Endothelial cell of umbilical vein (primary cell): ENCODE measurements at regions not wholly inside any gene's neighbourhood (a gene's known extent, or its start where the extent isn't known, plus 50 kb on each side); places are given as distances from the start of the nearest gene placed in this dataset.

Experiments used
- BruUV-seq: library from RNA; stranded (reverse); fragments of 400-500 nt; replicated peaks from 2 replicates; lab custom pipeline; 2021; lab: Mats Ljungman, UMichigan
- CTCF ChIA-PET: fragments of 300-600, 350-600 bp; sonication (Branson Sonifier 250); formaldehyde crosslinking; loops from one replicate; lab custom pipeline; 2021; ENCODE audit warnings: antibody characterized with exemption, inconsistent platforms; lab: Charles Lee
- POLR2A ChIA-PET: fragments of 300-600, 350-600 bp; sonication (Branson Sonifier 250); formaldehyde crosslinking; loops from one replicate; lab custom pipeline; 2021; ENCODE audit warnings: antibody characterized with exemption, inconsistent platforms; lab: Charles Lee
- DNase-seq: peaks from one replicate; pipeline ENCODE4 v3.0.0-alpha.2; 2011; ENCODE audit warnings: low read depth, low spot score
- FAIRE-seq: peaks from 2 replicates; lab custom pipeline; 2011; peaks lifted over from hg19 to GRCh38; lab: Jason Lieb, UNC
- H2AFZ ChIP-seq: 2 replicates; pipeline ENCODE4 v1.6.0; 2012; ENCODE audit warnings: low read depth, low read length, control low read depth, inconsistent platforms
- H3K27ac ChIP-seq: 2 replicates; pipeline ENCODE4 v1.5.1; 2011; ENCODE audit warnings: low read depth, mild to moderate bottlenecking, control low read depth, low read length, moderate library complexity; ENCODE audit not compliant: insufficient read depth
- H3K27me3 ChIP-seq, 2 experiments: 2 replicates each; pipeline versions ENCODE4 v1.6.0 to v1.6.1; 2011; ENCODE audit warnings: low read length in 2 of 2, mixed read lengths in 1 of 2; ENCODE audit not compliant: control insufficient read depth in 2 of 2, insufficient read depth in 2 of 2
- H3K36me3 ChIP-seq, 2 experiments: 2 replicates in 1 of 2; 3 replicates in 1 of 2; pipeline ENCODE4 v1.5.1; 2011; ENCODE audit warnings: low read length in 2 of 2, mild to moderate bottlenecking in 1 of 2, moderate library complexity in 1 of 2; ENCODE audit not compliant: control insufficient read depth in 2 of 2, insufficient read depth in 2 of 2; ENCODE audit errors: extremely low read depth in 1 of 2
- H3K4me1 ChIP-seq: 3 replicates; pipeline ENCODE4 v1.5.1; 2011; ENCODE audit warnings: mild to moderate bottlenecking, low read length; ENCODE audit not compliant: control insufficient read depth, insufficient read depth; ENCODE audit errors: extremely low read depth
- H3K4me2 ChIP-seq: 2 replicates; pipeline ENCODE4 v1.6.1; 2011; ENCODE audit warnings: low read length, control low read depth, mixed read lengths; ENCODE audit not compliant: insufficient read depth
- H3K4me3 ChIP-seq, 3 experiments: fragments of 200-600 bp in 1 of 3; sonication (generic), shearing (Covaris generic) in 1 of 3; replicated peaks in 1 of 3; 2 replicates each; pipeline ENCODE4 v1.5.1; 2011 to 2016; ENCODE audit warnings: control low read depth in 3 of 3, low read length in 3 of 3, mild to moderate bottlenecking in 2 of 3, inconsistent platforms in 1 of 3, low read depth in 1 of 3, moderate library complexity in 1 of 3; ENCODE audit not compliant: insufficient read depth in 1 of 3
- H3K79me2 ChIP-seq: 2 replicates; pipeline ENCODE4 v1.6.0; 2012; ENCODE audit warnings: low read length, inconsistent platforms; ENCODE audit not compliant: control insufficient read depth, insufficient read depth
- H3K9ac ChIP-seq: replicated peaks from 2 replicates; pipeline ENCODE3; 2011; ENCODE audit warnings: low read length, control low read depth; ENCODE audit not compliant: insufficient read depth; ENCODE audit errors: extremely low read depth
- H3K9me1 ChIP-seq: replicated peaks from 3 replicates; pipeline ENCODE4 v1.6.0; 2011; ENCODE audit warnings: mild to moderate bottlenecking, low read length; ENCODE audit not compliant: control insufficient read depth, insufficient read depth; ENCODE audit errors: extremely low read depth
- H3K9me3 ChIP-seq: replicated peaks from 2 replicates; pipeline ENCODE4 v1.5.1; 2012; ENCODE audit warnings: low read length, inconsistent platforms; ENCODE audit not compliant: control insufficient read depth, insufficient read depth
- H4K20me1 ChIP-seq: replicated peaks from 2 replicates; pipeline ENCODE3; 2011; ENCODE audit warnings: mild to moderate bottlenecking, low read length; ENCODE audit not compliant: control insufficient read depth, insufficient read depth; ENCODE audit errors: extremely low read depth
- EZH2 ChIP-seq: IDR thresholded peaks from 2 replicates; pipeline ENCODE4 v1.6.1; 2012; ENCODE audit warnings: borderline replicate concordance, low read depth, mild to moderate bottlenecking, moderate library complexity, low read length, inconsistent platforms; ENCODE audit not compliant: severe bottlenecking
- FOS ChIP-seq: IDR thresholded peaks from 2 replicates; pipeline ENCODE4 v1.6.1; 2011; ENCODE audit warnings: mild to moderate bottlenecking, low read length, moderate library complexity, borderline replicate concordance; ENCODE audit not compliant: insufficient read depth
- GATA2 ChIP-seq: IDR thresholded peaks from 2 replicates; pipeline ENCODE4 v1.7.0; 2011; ENCODE audit warnings: low read depth, mild to moderate bottlenecking, moderate library complexity, mixed read lengths, low read length; ENCODE audit not compliant: insufficient read length, insufficient read depth
- JUN ChIP-seq: IDR thresholded peaks from 2 replicates; pipeline ENCODE4 v1.6.1; 2011; ENCODE audit warnings: borderline replicate concordance, low read depth; ENCODE audit not compliant: insufficient read length, insufficient read depth
- MAX ChIP-seq: IDR thresholded peaks from 2 replicates; pipeline ENCODE4 v1.6.1; 2011; ENCODE audit not compliant: insufficient read depth, insufficient read length
- MYC ChIP-seq: IDR thresholded peaks from one replicate; pipeline ENCODE4 v1.6.1; 2011; ENCODE audit warnings: mild to moderate bottlenecking, low read depth, low read length
- POLR2A ChIP-seq: IDR thresholded peaks from 2 replicates; pipeline ENCODE4 v1.6.1; 2012; ENCODE audit warnings: low read depth, mild to moderate bottlenecking, control low read depth, low read length
- POLR2AphosphoS5 ChIP-seq: IDR thresholded peaks from 2 replicates; pipeline ENCODE4 v1.6.1; 2012; ENCODE audit warnings: low read depth, mild to moderate bottlenecking, control low read depth, low read length, moderate library complexity; ENCODE audit not compliant: insufficient read depth
- dilution Hi-C: fragments of 300-500 bp; cut with MboI; formaldehyde crosslinking; loops from one replicate; pipeline ENCODE4 v1.15.0; 2019; ENCODE audit warnings: low sequenced_read_pairs; ENCODE audit not compliant: extremely low pct_ligation_motif_present
- intact Hi-C: fragments of 100-400 bp; cut with micrococcal nuclease; formaldehyde crosslinking; loops from one replicate; pipeline ENCODE4 v1.10.0; 2022
- TF ChIP-seq, protein P1 (sequence below), 2 donors: IDR thresholded peaks; 1 replicate in 1 of 2; 2 replicates in 1 of 2; pipeline ENCODE4 v1.5.1; 2011; ENCODE audit warnings: low read length in 2 of 2, mild to moderate bottlenecking in 2 of 2, moderate library complexity in 2 of 2, control low read depth in 1 of 2, inconsistent platforms in 1 of 2, low read depth in 1 of 2; ENCODE audit not compliant: insufficient read depth in 1 of 2; ENCODE audit errors: extremely low read depth in 1 of 2

GRCh38 chr13:85538957-85539356 is 260.3 kb downstream of the SLITRK6 start:
- Histone ChIP-seq H3K36me3 (no peaks in the 10 kb centered on the region), H3K27ac (no peak overlapping the region), H3K4me2 (no peak overlapping the region), H3K4me1 (no peaks in the 10 kb centered on the region), H3K27me3 (no peaks in the 10 kb centered on the region), H3K9ac (no peak overlapping the region), H3K4me3 (no peak overlapping the region), H3K9me3 (peaks cover 4% of the 10 kb centered on the region), H3K9me1 (no peaks in the 10 kb centered on the region), H4K20me1 (no peaks in the 10 kb centered on the region), H2AFZ (no peak overlapping the region), H3K79me2 (no peaks in the 10 kb centered on the region)
- CTCF ChIA-PET = no interaction called here
- FAIRE-seq (no peak), DNase-seq (no peak)
- TF ChIP-seq MYC = no peak
- no peak for TF ChIP-seq POLR2AphosphoS5
- TF ChIP-seq JUN = no peak
- no peak for TF ChIP-seq MAX
- no peak for TF ChIP-seq FOS
- POLR2A ChIA-PET = no interaction called here
- dilution Hi-C loops (no loop called here), intact Hi-C loops (no loop called here)
- no TSS peak for BruUV-seq

DNA sequence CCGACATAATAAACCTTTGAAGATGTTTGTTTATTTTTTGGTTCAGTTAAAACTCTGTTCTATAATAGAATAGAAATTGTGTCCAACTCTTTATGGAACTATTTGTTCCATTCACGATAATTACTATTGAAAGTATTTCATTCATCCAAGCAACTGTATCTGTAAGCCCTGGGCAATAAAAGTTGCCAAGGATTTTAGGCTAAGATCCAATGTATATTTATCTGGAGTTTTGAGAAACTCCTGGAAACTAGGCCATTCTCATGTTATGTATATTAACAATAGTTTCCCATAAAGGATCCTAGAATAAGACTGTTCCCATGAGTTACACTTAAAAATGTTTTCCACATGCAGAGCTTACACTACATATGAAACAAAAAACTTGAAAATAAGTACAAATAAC is 261.6 kb downstream of the SLITRK6 start:
- intact Hi-C loops (no loop called here), dilution Hi-C loops (no loop called here)
- TF ChIP-seq POLR2AphosphoS5 (no peak), JUN (no peak), FOS (no peak), MAX (no peak), EZH2 (no peak), GATA2 (no peak), POLR2A (no peak), MYC (no peak)
- TF ChIP-seq, protein P1, sequence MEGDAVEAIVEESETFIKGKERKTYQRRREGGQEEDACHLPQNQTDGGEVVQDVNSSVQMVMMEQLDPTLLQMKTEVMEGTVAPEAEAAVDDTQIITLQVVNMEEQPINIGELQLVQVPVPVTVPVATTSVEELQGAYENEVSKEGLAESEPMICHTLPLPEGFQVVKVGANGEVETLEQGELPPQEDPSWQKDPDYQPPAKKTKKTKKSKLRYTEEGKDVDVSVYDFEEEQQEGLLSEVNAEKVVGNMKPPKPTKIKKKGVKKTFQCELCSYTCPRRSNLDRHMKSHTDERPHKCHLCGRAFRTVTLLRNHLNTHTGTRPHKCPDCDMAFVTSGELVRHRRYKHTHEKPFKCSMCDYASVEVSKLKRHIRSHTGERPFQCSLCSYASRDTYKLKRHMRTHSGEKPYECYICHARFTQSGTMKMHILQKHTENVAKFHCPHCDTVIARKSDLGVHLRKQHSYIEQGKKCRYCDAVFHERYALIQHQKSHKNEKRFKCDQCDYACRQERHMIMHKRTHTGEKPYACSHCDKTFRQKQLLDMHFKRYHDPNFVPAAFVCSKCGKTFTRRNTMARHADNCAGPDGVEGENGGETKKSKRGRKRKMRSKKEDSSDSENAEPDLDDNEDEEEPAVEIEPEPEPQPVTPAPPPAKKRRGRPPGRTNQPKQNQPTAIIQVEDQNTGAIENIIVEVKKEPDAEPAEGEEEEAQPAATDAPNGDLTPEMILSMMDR (IDR thresholded peaks at IDR 0.05; ENCODE audit: extremely low read depth in 1 of 2, insufficient read depth in 1 of 2, low read depth in 1 of 2, low read length in 2 of 2) = no peak
- H3K4me2 ChIP-seq = no peak overlapping the region
- no peaks in the 10 kb centered on the region for H3K27me3 ChIP-seq
- no TSS peak for BruUV-seq
- no peak for FAIRE-seq
- no peaks in the 10 kb centered on the region for H3K79me2 ChIP-seq
- H3K36me3 ChIP-seq = no peaks in the 10 kb centered on the region
- no peak overlapping the region for H3K27ac ChIP-seq
- ChIA-PET CTCF (no interaction called here), POLR2A (no interaction called here)
- no peaks in the 10 kb centered on the region for H4K20me1 ChIP-seq
- H3K4me1 ChIP-seq = no peaks in the 10 kb centered on the region
- no peak for DNase-seq
- peaks cover 4% of the 10 kb centered on the region for H3K9me3 ChIP-seq
- H2AFZ ChIP-seq = no peak overlapping the region
- H3K9me1 ChIP-seq = no peaks in the 10 kb centered on the region
- no peak overlapping the region for H3K4me3 ChIP-seq
- H3K9ac ChIP-seq = no peak overlapping the region
